Panc1 (cell line): ENCODE measurements at regions not wholly inside any gene's neighbourhood (a gene's known extent, or its start where the extent isn't known, plus 50 kb on each side); places are given as distances from the start of the nearest gene placed in this dataset.

Experiments
- ATAC-seq: fragments of 200-7000 bp; cut with Tn5 transposase; 2 replicates; pipeline ENCODE4 v1.9.1; 2020; ENCODE audit warnings: mild to moderate bottlenecking, moderate library complexity
- BruUV-seq: library from RNA; stranded (reverse); fragments of 400-500 nt; replicated peaks from 2 replicates; lab custom pipeline; 2021; lab: Mats Ljungman, UMichigan
- CTCF ChIA-PET: fragments of 300-600 bp; sonication (Branson Sonifier 250); formaldehyde crosslinking; loops from one replicate; lab custom pipeline; 2022; ENCODE audit warnings: antibody characterized with exemption; lab: Charles Lee
- POLR2A ChIA-PET: fragments of 300-600 bp; sonication (Branson Sonifier 250); formaldehyde crosslinking; loops from one replicate; lab custom pipeline; 2022; ENCODE audit warnings: antibody characterized with exemption; lab: Charles Lee
- DNase-seq: peaks from one replicate; pipeline ENCODE4 v3.0.0-alpha.2; 2010; ENCODE audit warnings: low read depth, low spot score
- H3K27ac ChIP-seq: 2 replicates; pipeline ENCODE4 v1.5.1; 2011; ENCODE audit warnings: mild to moderate bottlenecking, low read length, inconsistent platforms
- H3K27me3 ChIP-seq: fragments of 200-500 bp; sonication (Bioruptor generic); 2 replicates; pipeline ENCODE4 v1.6.0; 2014; ENCODE audit warnings: low read length, inconsistent platforms; ENCODE audit not compliant: control insufficient read depth, insufficient read depth
- H3K36me3 ChIP-seq: fragments of 200-500 bp; sonication (Bioruptor generic); 2 replicates; pipeline ENCODE4 v1.5.1; 2014; ENCODE audit warnings: inconsistent platforms, mild to moderate bottlenecking, low read length, moderate library complexity; ENCODE audit not compliant: control insufficient read depth, insufficient read depth
- H3K4me1 ChIP-seq: 2 replicates; pipeline ENCODE4 v1.5.1; 2011; ENCODE audit warnings: inconsistent platforms, mild to moderate bottlenecking, low read length, moderate library complexity; ENCODE audit not compliant: control insufficient read depth, insufficient read depth
- H3K4me3 ChIP-seq, 2 experiments: 2 replicates each; pipeline ENCODE4 v1.5.1; 2011 to 2012; ENCODE audit warnings: low read depth in 2 of 2, low read length in 2 of 2, mild to moderate bottlenecking in 2 of 2, inconsistent platforms in 1 of 2, moderate library complexity in 1 of 2
- H3K9me3 ChIP-seq: fragments of 200-500 bp; sonication (Bioruptor generic); 2 replicates; pipeline ENCODE4 v1.5.1; 2014; ENCODE audit warnings: low read depth, mild to moderate bottlenecking, inconsistent platforms, low read length, moderate library complexity; ENCODE audit not compliant: control insufficient read depth, insufficient read depth
- POLR2AphosphoS5 ChIP-seq: IDR thresholded peaks from 2 replicates; pipeline ENCODE4 v1.6.1; 2012; ENCODE audit warnings: mild to moderate bottlenecking, low read depth, low read length, moderate library complexity
- SIN3A ChIP-seq: IDR thresholded peaks from 2 replicates; pipeline ENCODE4 v1.6.1; 2012; ENCODE audit warnings: low read depth, mild to moderate bottlenecking, low read length, moderate library complexity, borderline replicate concordance; ENCODE audit not compliant: insufficient read depth
- TCF7L2 ChIP-seq: IDR thresholded peaks from 2 replicates; pipeline ENCODE4 v1.6.1; 2011; ENCODE audit warnings: mild to moderate bottlenecking, low read depth, low read length, inconsistent platforms
- in situ Hi-C: cut with HindIII; loops from 2 replicates; pipeline ENCODE4 v1.10.0; 2016; ENCODE audit warnings: low sequenced_read_pairs, low pct_unique_long_range_greater_than_20kb
- intact Hi-C: fragments of 100-400 bp; cut with micrococcal nuclease; formaldehyde crosslinking; loops from one replicate; pipeline ENCODE4 v1.10.0; 2022; ENCODE audit not compliant: unreplicated experiment
- TF ChIP-seq, protein P1 (sequence below), 2 experiments: IDR thresholded peaks; 2 replicates each; pipeline ENCODE4 v1.6.1; 2011 to 2012; ENCODE audit warnings: low read depth in 2 of 2, control low read depth in 1 of 2, low read length in 1 of 2, mild to moderate bottlenecking in 1 of 2, moderate library complexity in 1 of 2; ENCODE audit not compliant: insufficient read depth in 1 of 2
- TF ChIP-seq, protein P2 (sequence below): fragments of 450-650 bp; IDR thresholded peaks from 2 replicates; pipeline ENCODE4 v1.5.1; 2017; ENCODE audit warnings: mild to moderate bottlenecking

DNA sequence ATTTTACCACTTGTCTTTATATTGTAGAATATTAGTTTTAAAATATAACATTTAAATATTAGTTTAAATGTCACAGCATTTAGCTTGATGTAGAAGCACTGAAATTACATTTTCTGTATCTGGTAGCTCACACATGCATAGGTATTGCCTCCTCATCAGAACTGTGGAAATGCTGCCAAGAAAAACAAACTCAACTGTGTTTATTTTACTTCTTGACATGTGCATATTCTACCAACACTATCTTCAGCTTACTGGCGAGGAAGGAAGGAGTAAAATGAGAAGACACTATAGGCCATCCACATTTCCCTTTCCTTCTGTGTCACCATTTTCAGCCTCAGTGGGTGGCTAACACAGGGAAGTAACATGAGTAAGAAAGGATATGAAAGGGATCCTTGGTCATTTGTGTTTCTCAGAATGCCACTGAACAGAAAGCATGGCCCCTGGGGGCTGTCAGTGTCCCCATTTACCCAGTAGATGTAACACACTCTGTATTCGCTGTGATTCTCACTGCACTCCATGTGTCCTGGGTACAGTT, 81.0 kb upstream of the HTR4 start:
- no peak for ATAC-seq

DNA sequence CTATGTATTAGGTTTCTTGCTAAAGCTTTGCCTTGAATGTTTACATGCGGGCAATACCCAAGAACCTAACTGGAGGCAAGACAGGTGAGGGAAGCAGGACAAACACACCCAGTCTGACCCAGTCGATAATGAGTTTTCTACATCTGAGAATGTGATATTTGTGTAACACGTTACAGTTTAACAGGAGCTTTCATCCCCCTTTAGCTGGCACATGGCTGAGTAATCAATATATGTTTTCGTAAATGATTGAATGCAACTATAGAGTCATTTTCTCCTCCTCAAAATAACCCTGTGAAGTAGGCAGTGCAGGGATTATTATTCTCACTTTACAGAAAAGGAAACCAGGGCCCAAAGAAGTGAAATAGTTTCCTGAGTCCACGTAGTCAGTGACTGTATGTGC, 84.7 kb upstream of the HTR4 start:
- ChIA-PET CTCF (interaction anchor here (1.3 to 2.1 kb wide), 2 partner anchors 8 to 376 kb away, joined by 3 to 21 read pairs; no protein-coding TSS in a partner anchor), POLR2A (no interaction called here)
- Histone ChIP-seq H3K36me3 (no peaks in the 10 kb centered on the region), H3K27ac (no peak overlapping the region), H3K4me1 (no peaks in the 10 kb centered on the region), H3K9me3 (no peaks in the 10 kb centered on the region), H3K4me3 (no peak overlapping the region), H3K27me3 (no peaks in the 10 kb centered on the region)
- intact Hi-C loops (loop anchor here (10.0 kb wide), 1 partner anchor 826 kb away; no protein-coding TSS in a partner anchor), in situ Hi-C loops (no loop called here)
- DNase-seq (no peak), ATAC-seq (no peak)
- no TSS peak for BruUV-seq
- no peak for TF ChIP-seq SIN3A

More for the DNA sequence above, 81.0 kb upstream of the HTR4 start:
- POLR2A ChIA-PET, result no interaction called here
- intact Hi-C loops, result loop anchor here (10.0 kb wide), 1 partner anchor 829 kb away; no protein-coding TSS in a partner anchor
- no peak for DNase-seq
- Histone ChIP-seq H3K4me1 (peaks cover 6% of the 10 kb centered on the region), H3K27me3 (no peaks in the 10 kb centered on the region), H3K9me3 (no peaks in the 10 kb centered on the region), H3K36me3 (no peaks in the 10 kb centered on the region), H3K4me3 (no peak overlapping the region), H3K27ac (no peak overlapping the region)
- CTCF ChIA-PET, result interaction anchor here (0.5 to 0.6 kb wide), 2 partner anchors 249 to 830 kb away, joined by 3 to 9 read pairs; no protein-coding TSS in a partner anchor
- TF ChIP-seq SIN3A (no peak), TCF7L2 (no peak), POLR2AphosphoS5 (no peak)
- TF ChIP-seq, protein P1, sequence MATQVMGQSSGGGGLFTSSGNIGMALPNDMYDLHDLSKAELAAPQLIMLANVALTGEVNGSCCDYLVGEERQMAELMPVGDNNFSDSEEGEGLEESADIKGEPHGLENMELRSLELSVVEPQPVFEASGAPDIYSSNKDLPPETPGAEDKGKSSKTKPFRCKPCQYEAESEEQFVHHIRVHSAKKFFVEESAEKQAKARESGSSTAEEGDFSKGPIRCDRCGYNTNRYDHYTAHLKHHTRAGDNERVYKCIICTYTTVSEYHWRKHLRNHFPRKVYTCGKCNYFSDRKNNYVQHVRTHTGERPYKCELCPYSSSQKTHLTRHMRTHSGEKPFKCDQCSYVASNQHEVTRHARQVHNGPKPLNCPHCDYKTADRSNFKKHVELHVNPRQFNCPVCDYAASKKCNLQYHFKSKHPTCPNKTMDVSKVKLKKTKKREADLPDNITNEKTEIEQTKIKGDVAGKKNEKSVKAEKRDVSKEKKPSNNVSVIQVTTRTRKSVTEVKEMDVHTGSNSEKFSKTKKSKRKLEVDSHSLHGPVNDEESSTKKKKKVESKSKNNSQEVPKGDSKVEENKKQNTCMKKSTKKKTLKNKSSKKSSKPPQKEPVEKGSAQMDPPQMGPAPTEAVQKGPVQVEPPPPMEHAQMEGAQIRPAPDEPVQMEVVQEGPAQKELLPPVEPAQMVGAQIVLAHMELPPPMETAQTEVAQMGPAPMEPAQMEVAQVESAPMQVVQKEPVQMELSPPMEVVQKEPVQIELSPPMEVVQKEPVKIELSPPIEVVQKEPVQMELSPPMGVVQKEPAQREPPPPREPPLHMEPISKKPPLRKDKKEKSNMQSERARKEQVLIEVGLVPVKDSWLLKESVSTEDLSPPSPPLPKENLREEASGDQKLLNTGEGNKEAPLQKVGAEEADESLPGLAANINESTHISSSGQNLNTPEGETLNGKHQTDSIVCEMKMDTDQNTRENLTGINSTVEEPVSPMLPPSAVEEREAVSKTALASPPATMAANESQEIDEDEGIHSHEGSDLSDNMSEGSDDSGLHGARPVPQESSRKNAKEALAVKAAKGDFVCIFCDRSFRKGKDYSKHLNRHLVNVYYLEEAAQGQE (IDR thresholded peaks at IDR 0.05; ENCODE audit: insufficient read depth in 1 of 2, low read depth in 2 of 2, low read length in 1 of 2), result no peak
- TF ChIP-seq, protein P2, sequence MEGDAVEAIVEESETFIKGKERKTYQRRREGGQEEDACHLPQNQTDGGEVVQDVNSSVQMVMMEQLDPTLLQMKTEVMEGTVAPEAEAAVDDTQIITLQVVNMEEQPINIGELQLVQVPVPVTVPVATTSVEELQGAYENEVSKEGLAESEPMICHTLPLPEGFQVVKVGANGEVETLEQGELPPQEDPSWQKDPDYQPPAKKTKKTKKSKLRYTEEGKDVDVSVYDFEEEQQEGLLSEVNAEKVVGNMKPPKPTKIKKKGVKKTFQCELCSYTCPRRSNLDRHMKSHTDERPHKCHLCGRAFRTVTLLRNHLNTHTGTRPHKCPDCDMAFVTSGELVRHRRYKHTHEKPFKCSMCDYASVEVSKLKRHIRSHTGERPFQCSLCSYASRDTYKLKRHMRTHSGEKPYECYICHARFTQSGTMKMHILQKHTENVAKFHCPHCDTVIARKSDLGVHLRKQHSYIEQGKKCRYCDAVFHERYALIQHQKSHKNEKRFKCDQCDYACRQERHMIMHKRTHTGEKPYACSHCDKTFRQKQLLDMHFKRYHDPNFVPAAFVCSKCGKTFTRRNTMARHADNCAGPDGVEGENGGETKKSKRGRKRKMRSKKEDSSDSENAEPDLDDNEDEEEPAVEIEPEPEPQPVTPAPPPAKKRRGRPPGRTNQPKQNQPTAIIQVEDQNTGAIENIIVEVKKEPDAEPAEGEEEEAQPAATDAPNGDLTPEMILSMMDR, result no peak
- in situ Hi-C loops, result no loop called here
- BruUV-seq, result no TSS peak

DNA sequence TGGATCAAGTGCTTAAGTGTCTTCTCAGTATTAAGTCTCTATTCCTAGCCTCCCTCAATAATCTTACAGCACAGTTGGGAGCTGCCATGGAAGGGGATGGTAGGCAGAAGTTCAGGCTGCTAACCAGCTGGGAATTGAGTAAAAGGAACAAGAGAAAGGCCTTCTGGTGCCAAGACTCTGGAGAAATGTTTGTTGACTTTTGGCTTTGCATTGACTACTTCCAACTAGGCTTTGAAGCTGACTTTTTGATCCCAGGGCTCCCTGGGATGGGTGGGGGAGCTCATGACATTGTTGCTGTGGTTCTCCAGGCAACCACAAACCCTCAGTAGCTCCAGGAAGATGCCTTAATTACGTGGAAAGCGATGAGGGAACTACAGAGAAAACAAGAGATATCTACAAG, 85.2 kb upstream of the HTR4 start:
- in situ Hi-C loops (no loop called here), intact Hi-C loops (loop anchor here (10.0 kb wide), 1 partner anchor 825 kb away; no protein-coding TSS in a partner anchor)
- no peaks in the 10 kb centered on the region for H3K9me3 ChIP-seq
- H3K27me3 ChIP-seq, result no peaks in the 10 kb centered on the region
- CTCF ChIA-PET, result interaction anchor here (0.8 to 2.1 kb wide), 3 partner anchors 8 to 375 kb away, joined by 3 to 21 read pairs (median 3); no protein-coding TSS in a partner anchor
- no peaks in the 10 kb centered on the region for H3K36me3 ChIP-seq
- no peak overlapping the region for H3K27ac ChIP-seq
- BruUV-seq, result no TSS peak
- TF ChIP-seq, protein P2, result no peak
- no peak for TF ChIP-seq POLR2AphosphoS5
- TF ChIP-seq SIN3A, result no peak
- TF ChIP-seq, protein P1 (IDR thresholded peaks at IDR 0.05; ENCODE audit: insufficient read depth in 1 of 2, low read depth in 2 of 2, low read length in 1 of 2), result no peak
- no peak for TF ChIP-seq TCF7L2
- ATAC-seq (no peak), DNase-seq (no peak)
- no peak overlapping the region for H3K4me3 ChIP-seq
- H3K4me1 ChIP-seq, result no peaks in the 10 kb centered on the region
- POLR2A ChIA-PET, result no interaction called here
